ENCODE measurements at regions not wholly inside any gene's neighbourhood (a gene's known extent, or its start where the extent isn't known, plus 50 kb on each side); places are given as distances from the start of the nearest gene placed in this dataset.

GRCh38 chr20:48329676-48330664 is 497.8 kb downstream of the PREX1 start:
- TF ChIP-seq CREB1 (IDR thresholded peaks at IDR 0.05; ENCODE audit: low read depth), result no peak
- TF ChIP-seq EP300 (IDR thresholded peaks at IDR 0.05; ENCODE audit: borderline replicate concordance), result no peak

GRCh38 chr20:48329031-48329615 is 498.7 kb downstream of the PREX1 start:
- TF ChIP-seq FOXM1 (IDR thresholded peaks at IDR 0.05; ENCODE audit: borderline replicate concordance, low read depth) (no peak), CEBPB (IDR thresholded peaks at IDR 0.05) (no peak), USF1 (IDR thresholded peaks at IDR 0.05) (no peak), TEAD4 (IDR thresholded peaks at IDR 0.05) (no peak), MAX (IDR thresholded peaks at IDR 0.05) (no peak), CREB1 (IDR thresholded peaks at IDR 0.05; ENCODE audit: low read depth) (no peak), NFIC (IDR thresholded peaks at IDR 0.05) (no peak), REST (IDR thresholded peaks at IDR 0.05; ENCODE audit: low read depth) (no peak), EP300 (IDR thresholded peaks at IDR 0.05; ENCODE audit: borderline replicate concordance) (no peak), EGR1 (IDR thresholded peaks at IDR 0.05) (no peak), TAF1 (IDR thresholded peaks at IDR 0.05; ENCODE audit: low read depth) (no peak), TCF12 (IDR thresholded peaks at IDR 0.05; ENCODE audit: low read depth) (no peak), ZBTB7A (IDR thresholded peaks at IDR 0.05; ENCODE audit: low read depth) (no peak), YY1 (IDR thresholded peaks at IDR 0.05; ENCODE audit: low read depth) (no peak), RAD21 (IDR thresholded peaks at IDR 0.05; ENCODE audit: low read depth) (no peak)

- TF ChIP-seq RAD21 (IDR thresholded peaks at IDR 0.05; ENCODE audit: low read depth) (no peak), TEAD4 (IDR thresholded peaks at IDR 0.05) (no peak), TAF1 (IDR thresholded peaks at IDR 0.05; ENCODE audit: low read depth) (no peak), YY1 (IDR thresholded peaks at IDR 0.05; ENCODE audit: low read depth) (no peak), REST (IDR thresholded peaks at IDR 0.05; ENCODE audit: low read depth) (no peak), MAX (IDR thresholded peaks at IDR 0.05) (no peak), EGR1 (IDR thresholded peaks at IDR 0.05) (no peak), TCF12 (IDR thresholded peaks at IDR 0.05; ENCODE audit: low read depth) (no peak), CREB1 (IDR thresholded peaks at IDR 0.05; ENCODE audit: low read depth) (no peak), USF1 (IDR thresholded peaks at IDR 0.05) (no peak), FOXM1 (IDR thresholded peaks at IDR 0.05; ENCODE audit: borderline replicate concordance, low read depth) (no peak)
Observed at GRCh38 chr20:48326868-48327267, 500.9 kb downstream of the PREX1 start.

GRCh38 chr20:48326434-48326691 is 501.4 kb downstream of the PREX1 start:
- no peak for TF ChIP-seq CEBPB (IDR thresholded peaks at IDR 0.05)
- no peak for TF ChIP-seq YY1 (IDR thresholded peaks at IDR 0.05; ENCODE audit: low read depth)
- TF ChIP-seq FOXM1 (IDR thresholded peaks at IDR 0.05; ENCODE audit: borderline replicate concordance, low read depth), result no peak
- no peak for TF ChIP-seq TEAD4 (IDR thresholded peaks at IDR 0.05)
- TF ChIP-seq CREB1 (IDR thresholded peaks at IDR 0.05; ENCODE audit: low read depth), result no peak

GRCh38 chr20:48325656-48326433 is 502.0 kb downstream of the PREX1 start:
- TF ChIP-seq MAX (IDR thresholded peaks at IDR 0.05), result no peak
- no peak for TF ChIP-seq ZBTB7A (IDR thresholded peaks at IDR 0.05; ENCODE audit: low read depth)
- TF ChIP-seq RAD21 (IDR thresholded peaks at IDR 0.05; ENCODE audit: low read depth), result no peak
- TF ChIP-seq USF1 (IDR thresholded peaks at IDR 0.05), result no peak
- TF ChIP-seq CREB1 (IDR thresholded peaks at IDR 0.05; ENCODE audit: low read depth), result no peak
- TF ChIP-seq TEAD4 (IDR thresholded peaks at IDR 0.05), result no peak
- no peak for TF ChIP-seq REST (IDR thresholded peaks at IDR 0.05; ENCODE audit: low read depth)
- TF ChIP-seq CEBPB (IDR thresholded peaks at IDR 0.05), result no peak
- no peak for TF ChIP-seq YY1 (IDR thresholded peaks at IDR 0.05; ENCODE audit: low read depth)
- TF ChIP-seq TAF1 (IDR thresholded peaks at IDR 0.05; ENCODE audit: low read depth), result no peak
- TF ChIP-seq FOXM1 (IDR thresholded peaks at IDR 0.05; ENCODE audit: borderline replicate concordance, low read depth), result no peak
- TF ChIP-seq EP300 (IDR thresholded peaks at IDR 0.05; ENCODE audit: borderline replicate concordance), result no peak
- TF ChIP-seq TCF12 (IDR thresholded peaks at IDR 0.05; ENCODE audit: low read depth), result no peak
- no peak for TF ChIP-seq EGR1 (IDR thresholded peaks at IDR 0.05)
- no peak for TF ChIP-seq NFIC (IDR thresholded peaks at IDR 0.05)

Data from Ishikawa (cell line).